ENCODE measurements at regions not wholly inside any gene's neighbourhood (a gene's known extent, or its start where the extent isn't known, plus 50 kb on each side); places are given as distances from the start of the nearest gene placed in this dataset.

- no peak for TF ChIP-seq TRIM28 (IDR thresholded peaks at IDR 0.05; ENCODE audit: borderline replicate concordance, low read length)
- TF ChIP-seq ZNF558 (tag by site-specific recombination; IDR thresholded peaks at IDR 0.05): no peak
- TF ChIP-seq ZNF155 (tag by site-specific recombination; IDR thresholded peaks at IDR 0.05): no peak
- 0 out of 2 replicates have a peak, but pooled peaks have one; percentile 52 for TF ChIP-seq ZNF391 (tag by site-specific recombination; IDR thresholded peaks at IDR 0.05; ENCODE audit: borderline replicate concordance, low read depth)
- no peak for TF ChIP-seq ZNF521 (tag by site-specific recombination; IDR thresholded peaks at IDR 0.05)
- TF ChIP-seq ZNF544 (tag by site-specific recombination; IDR thresholded peaks at IDR 0.05): no peak
- peak; percentile 91 for TF ChIP-seq BCL11B (tag by site-specific recombination; IDR thresholded peaks at IDR 0.05; ENCODE audit: low read depth)
- TF ChIP-seq ZNF664 (tag by site-specific recombination; IDR thresholded peaks at IDR 0.05): no peak
- peak; percentile 65; the same call in 1 of the 2 replicates for TF ChIP-seq KLF8 (tag by site-specific recombination; IDR thresholded peaks at IDR 0.05)
- no peak for TF ChIP-seq ZNF610 (tag by site-specific recombination; IDR thresholded peaks at IDR 0.05; ENCODE audit: borderline replicate concordance)
- TF ChIP-seq SETDB1 (IDR thresholded peaks at IDR 0.05; ENCODE audit: insufficient read length, low read length): no peak
- no peak for TF ChIP-seq ZNF175 (tag by site-specific recombination; IDR thresholded peaks at IDR 0.05)
- no peak for TF ChIP-seq ZNF274 (IDR thresholded peaks at IDR 0.05; ENCODE audit: low read length)
- no peak for TF ChIP-seq ZNF274 (tag by site-specific recombination; IDR thresholded peaks at IDR 0.05; ENCODE audit: borderline replicate concordance)
- TF ChIP-seq ZNF623 (tag by site-specific recombination; IDR thresholded peaks at IDR 0.05): no peak
- no peak for TF ChIP-seq ZNF670 (tag by site-specific recombination; IDR thresholded peaks at IDR 0.05; ENCODE audit: low read depth)
- TF ChIP-seq KLF7 (tag by site-specific recombination; IDR thresholded peaks at IDR 0.05; ENCODE audit: borderline replicate concordance): no peak
- TF ChIP-seq ZNF184 (tag by site-specific recombination; IDR thresholded peaks at IDR 0.05): peak; percentile 63; the same call in 1 of the 2 replicates
- no peak for TF ChIP-seq ZNF132 (tag by site-specific recombination; IDR thresholded peaks at IDR 0.05; ENCODE audit: borderline replicate concordance)
- peak; percentile 25; the same call in 1 of the 2 replicates for TF ChIP-seq ZNF18 (tag by site-specific recombination; IDR thresholded peaks at IDR 0.05)
- TF ChIP-seq GFI1B (tag by site-specific recombination; IDR thresholded peaks at IDR 0.05): peak; percentile 36; the same call in 1 of the 2 replicates
- TF ChIP-seq KLF16 (tag by site-specific recombination; IDR thresholded peaks at IDR 0.05): no peak
- TF ChIP-seq ZNF660 (tag by site-specific recombination; IDR thresholded peaks at IDR 0.05): no peak
- no peak for TF ChIP-seq ZNF658 (tag by site-specific recombination; IDR thresholded peaks at IDR 0.05)
- TF ChIP-seq ZNF654 (tag by site-specific recombination; IDR thresholded peaks at IDR 0.05; ENCODE audit: low read depth): no peak
- no peak for TF ChIP-seq YY1 (tag by site-specific recombination; IDR thresholded peaks at IDR 0.05)
- TF ChIP-seq ZNF626 (tag by site-specific recombination; IDR thresholded peaks at IDR 0.05): no peak
- no peak for TF ChIP-seq ZNF561 (tag by site-specific recombination; IDR thresholded peaks at IDR 0.05; ENCODE audit: borderline replicate concordance)
- no peak for TF ChIP-seq ZNF426 (tag by site-specific recombination; IDR thresholded peaks at IDR 0.05)
- TF ChIP-seq, protein P1, sequence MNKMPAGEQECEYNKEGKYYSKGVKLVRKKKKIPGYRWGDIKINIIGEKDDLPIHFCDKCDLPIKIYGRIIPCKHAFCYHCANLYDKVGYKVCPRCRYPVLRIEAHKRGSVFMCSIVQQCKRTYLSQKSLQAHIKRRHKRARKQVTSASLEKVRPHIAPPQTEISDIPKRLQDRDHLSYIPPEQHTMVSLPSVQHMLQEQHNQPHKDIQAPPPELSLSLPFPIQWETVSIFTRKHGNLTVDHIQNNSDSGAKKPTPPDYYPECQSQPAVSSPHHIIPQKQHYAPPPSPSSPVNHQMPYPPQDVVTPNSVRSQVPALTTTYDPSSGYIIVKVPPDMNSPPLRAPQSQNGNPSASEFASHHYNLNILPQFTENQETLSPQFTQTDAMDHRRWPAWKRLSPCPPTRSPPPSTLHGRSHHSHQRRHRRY (tag by site-specific recombination; IDR thresholded peaks at IDR 0.05): no peak
- no peak for TF ChIP-seq GLIS2 (tag by site-specific recombination; IDR thresholded peaks at IDR 0.05)
- no peak for TF ChIP-seq ZNF157 (tag by site-specific recombination; IDR thresholded peaks at IDR 0.05)
- no peak for TF ChIP-seq ZNF37A (tag by site-specific recombination; IDR thresholded peaks at IDR 0.05)
- no peak for TF ChIP-seq ZNF19 (tag by site-specific recombination; IDR thresholded peaks at IDR 0.05; ENCODE audit: low read depth)
- TF ChIP-seq KLF17 (tag by site-specific recombination; IDR thresholded peaks at IDR 0.05): no peak
- no peak for TF ChIP-seq ZNF621 (tag by site-specific recombination; IDR thresholded peaks at IDR 0.05)
- TF ChIP-seq ZNF423 (tag by site-specific recombination; IDR thresholded peaks at IDR 0.05): peak; percentile 52; the same call in 1 of the 2 replicates
- TF ChIP-seq ZNF202 (tag by site-specific recombination; IDR thresholded peaks at IDR 0.05; ENCODE audit: borderline replicate concordance): no peak
- no peak for TF ChIP-seq ZNF433 (tag by site-specific recombination; IDR thresholded peaks at IDR 0.05; ENCODE audit: low read depth)
- no peak for TF ChIP-seq ZNF776 (tag by site-specific recombination; IDR thresholded peaks at IDR 0.05; ENCODE audit: borderline replicate concordance)
- no peak for TF ChIP-seq ZNF529 (tag by site-specific recombination; IDR thresholded peaks at IDR 0.05; ENCODE audit: insufficient replicate concordance)
Observed at GRCh38 chr21:38984982-38985567, 179.3 kb downstream of the ETS2 start (continued).
